NCI-H526 (cell line): ENCODE measurements at regions not wholly inside any gene's neighbourhood (a gene's known extent, or its start where the extent isn't known, plus 50 kb on each side); places are given as distances from the start of the nearest gene placed in this dataset.
A peak's percentile ranks its signal among the peaks of the same experiment; 100 is the strongest.

ENCODE experiments used
- DNase-seq, 2 experiments: peaks; one replicate each; lab custom pipeline; 2025; lab: John Stamatoyannopoulos, UW

DNA sequence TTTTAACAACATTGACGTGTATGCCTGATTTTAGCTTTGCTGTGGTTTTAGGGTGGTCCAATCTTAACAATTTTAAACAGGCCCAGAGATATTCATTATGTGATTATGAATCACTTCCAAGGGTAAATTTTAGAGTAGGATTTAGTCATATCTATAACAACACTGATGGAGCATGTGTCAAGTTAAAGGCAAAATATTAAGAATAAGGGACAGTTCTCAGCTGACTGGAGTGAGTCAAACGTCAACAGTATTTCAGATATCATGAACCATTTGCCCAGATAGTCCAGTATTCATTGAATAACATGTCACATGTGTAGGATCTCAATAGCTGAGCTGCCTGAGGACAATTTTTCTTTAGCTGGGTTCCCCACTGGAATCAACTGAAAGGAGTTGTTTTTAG is 61.3 kb upstream of the VCX2 start:
- DNase-seq: no peak

DNA sequence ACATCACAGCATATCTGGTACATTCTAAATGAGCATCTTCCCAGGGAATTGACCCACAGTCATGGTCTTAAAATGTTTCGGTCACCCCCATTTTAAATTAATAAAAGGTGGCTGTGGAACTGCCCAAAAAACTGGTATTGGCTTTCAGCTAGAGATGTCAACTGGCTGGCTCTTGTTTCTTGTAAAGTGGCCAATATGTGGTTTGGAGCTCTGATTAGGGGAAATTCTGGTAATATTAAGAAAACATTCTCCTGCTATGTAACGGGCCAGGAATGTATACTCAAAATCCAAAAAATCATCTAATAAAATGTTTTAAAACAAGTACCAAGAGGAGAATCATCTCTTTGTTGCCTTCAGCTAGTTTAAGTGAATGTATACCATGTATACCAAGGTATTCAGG is 62.0 kb upstream of the VCX2 start:
- DNase-seq: no peak

DNA sequence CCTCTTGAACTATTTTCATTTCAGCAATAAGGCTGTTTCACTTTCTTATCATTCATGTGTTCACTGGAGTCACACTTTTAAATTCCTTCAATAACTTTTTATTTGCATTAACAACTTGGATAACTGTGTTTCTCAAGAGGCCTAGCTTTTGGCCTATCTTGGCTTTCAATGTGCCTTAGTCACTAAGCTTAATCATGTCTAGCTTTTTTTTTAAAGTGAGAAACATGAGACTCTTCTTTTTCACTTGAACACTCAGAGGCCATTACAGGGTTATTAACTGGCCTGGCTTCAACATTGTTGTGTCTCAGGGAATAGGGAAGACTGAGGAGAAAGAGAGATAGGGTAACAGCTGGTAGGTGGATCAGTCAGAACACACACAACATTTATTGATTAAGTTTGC is 64.0 kb upstream of the VCX2 start:
- no peak for DNase-seq

DNA sequence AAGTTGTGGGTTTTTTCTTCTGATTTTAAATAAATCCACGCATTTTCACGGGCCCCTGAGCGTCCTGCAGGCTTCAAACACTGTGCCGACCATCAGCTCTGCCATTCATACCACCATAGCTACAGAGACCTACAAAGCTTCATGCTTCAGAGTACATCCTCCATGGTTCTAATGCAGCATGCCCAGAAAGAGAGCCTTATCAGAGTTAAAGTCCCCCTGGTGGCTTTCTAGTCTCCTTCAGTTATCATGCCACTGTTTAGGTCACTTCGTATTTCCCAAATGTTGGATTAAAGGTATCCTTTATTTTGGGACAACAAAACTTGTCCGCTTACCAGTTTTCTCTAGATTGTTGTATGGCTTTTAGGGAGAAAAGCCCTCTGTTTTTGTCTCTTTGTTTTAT is 66.7 kb upstream of the VCX2 start:
- peak in 1 of 2 experiments; percentile 7 for DNase-seq

DNA sequence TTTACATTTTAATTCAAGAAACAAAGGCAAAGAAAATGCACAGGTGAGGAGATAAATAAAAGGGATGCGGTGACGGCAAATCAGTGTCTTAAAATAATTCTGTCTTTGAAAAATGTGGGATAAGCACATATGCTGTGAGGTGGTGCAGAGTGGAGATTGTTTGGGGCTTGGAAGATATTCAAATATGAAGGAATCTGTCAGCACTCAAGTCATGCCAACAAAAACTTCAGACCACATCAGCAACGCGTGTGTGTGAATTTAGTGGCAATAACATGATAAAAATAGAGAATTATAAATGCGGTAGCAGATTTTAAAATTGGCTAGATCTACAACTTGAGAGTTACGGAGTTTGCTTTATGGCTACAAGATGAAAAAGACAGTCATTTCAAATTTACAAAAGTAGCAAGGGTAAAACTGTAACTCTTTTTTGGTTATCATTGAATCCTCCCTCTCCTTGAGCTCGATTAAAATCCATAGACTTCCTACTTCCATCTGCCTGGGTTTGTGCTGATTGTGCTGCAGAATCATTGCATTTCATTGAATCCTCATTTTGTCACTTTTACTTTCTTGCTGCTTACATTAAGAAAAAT is 71.5 kb upstream of the VCX2 start:
- no peak for DNase-seq

DNA sequence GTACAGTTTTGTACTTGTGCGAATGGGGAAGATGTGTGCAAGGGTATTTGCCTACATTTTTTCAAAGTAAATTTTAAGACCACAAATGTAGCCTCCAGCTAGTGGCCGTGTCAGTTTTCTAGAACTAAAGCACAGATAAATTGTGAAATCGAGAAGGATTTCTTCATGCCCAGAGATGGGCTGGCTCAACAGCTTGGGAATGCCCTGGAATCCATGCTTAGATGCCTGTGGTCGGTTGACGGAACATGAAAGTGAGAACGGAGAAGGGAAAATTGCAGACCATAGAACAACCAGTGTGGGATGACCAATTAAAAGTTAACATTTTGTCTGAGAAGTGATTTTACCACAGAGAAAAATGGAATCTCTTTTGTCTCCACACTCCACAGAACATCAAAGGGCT is 73.2 kb upstream of the VCX2 start:
- DNase-seq: no peak

DNA sequence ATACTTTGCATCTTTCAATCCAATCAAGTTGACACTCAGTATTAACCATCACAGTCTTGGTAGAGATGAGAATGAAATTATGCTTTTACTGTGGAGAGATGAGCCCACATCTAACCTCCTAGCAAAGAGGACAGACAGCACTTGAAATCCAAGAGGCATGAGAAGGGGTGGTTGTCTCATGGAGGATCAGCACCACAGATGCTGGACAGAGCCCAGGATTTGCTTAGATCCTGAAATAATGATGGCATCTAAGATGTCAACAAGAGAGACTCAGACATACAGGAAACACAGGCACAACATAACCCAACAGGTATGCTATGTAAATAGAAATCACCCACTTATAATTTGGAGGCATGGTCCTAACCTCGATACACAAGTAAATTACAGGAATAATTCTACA is 74.3 kb upstream of the VCX2 start:
- no peak for DNase-seq

DNA sequence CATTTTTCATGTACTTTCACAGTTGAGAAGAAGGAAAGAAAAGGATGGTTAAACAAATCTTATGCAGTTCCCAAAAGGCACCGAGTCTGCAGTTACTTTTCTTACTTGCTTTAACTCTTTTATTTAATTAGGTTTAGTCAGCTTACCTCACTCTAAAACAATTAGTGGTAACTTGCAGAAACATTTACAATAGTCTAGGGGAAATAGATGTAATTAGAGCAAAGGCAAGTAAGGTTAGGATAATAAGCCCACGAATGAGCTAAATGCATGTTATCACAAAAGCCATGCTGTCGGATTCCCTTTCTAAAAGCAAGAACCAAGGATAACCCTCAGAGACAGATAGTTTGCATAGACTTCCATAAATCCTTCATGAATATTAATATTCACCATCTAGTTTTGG is 82.0 kb upstream of the VCX2 start:
- DNase-seq: peak in 1 of 2 experiments; percentile 33

DNA sequence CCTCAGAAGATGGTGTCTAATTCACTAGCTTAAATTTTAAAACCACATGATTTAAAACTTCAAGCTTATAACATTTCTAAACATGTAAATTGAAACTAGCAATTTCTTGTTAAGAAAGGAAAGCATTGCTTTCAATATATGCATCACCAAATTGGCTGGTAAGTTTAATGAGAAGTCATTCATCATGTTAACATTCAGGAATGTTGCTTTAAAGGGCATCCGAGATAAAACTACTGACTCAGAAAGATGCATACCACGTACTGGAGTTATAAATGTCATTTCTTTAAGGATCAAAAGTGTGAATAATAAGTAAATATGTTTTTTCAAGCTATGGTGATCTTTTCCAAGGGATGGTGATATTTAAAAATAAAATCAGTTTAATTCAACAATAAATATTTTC is 83.3 kb upstream of the VCX2 start:
- DNase-seq: no peak

DNA sequence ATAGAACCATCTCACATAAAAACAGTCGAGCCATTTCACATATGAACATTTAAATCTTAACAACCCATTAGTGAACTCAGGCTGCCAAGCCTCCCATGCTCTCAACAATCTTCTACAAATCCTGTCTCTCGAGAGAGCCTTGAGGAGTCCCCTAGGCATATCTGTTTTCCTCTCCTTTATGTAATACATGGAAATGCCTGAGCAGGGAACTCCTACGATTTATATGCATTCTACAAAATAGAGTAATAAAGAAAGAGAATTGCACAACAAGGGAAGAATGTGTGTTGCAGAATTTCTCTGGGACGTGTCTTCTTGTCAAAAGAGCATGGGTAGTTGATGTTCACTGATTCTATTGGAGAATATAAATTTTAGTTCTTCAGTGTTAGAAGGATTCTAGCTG is 101.8 kb upstream of the VCX2 start:
- no peak for DNase-seq

DNA sequence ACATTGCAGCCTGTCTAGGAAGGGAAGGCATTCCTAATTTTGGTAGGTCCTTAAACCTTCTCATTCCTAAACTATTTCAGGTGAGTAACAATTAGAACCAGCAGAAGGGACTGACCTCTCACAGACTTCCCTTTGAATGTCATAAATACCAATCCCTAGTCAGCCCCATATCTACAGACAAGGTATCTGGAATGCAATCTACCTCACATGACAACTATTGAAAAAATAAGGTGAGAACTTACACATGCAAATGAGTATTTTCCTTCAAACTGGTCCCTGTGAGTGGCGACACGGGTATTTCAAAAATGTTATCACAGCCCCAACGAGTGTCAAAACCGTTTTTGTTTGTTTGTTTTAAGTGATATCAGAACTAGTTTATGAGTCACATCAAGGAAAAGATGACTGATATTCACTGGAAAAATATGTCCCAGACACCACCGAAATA is 102.4 kb upstream of the VCX2 start:
- no peak for DNase-seq

DNA sequence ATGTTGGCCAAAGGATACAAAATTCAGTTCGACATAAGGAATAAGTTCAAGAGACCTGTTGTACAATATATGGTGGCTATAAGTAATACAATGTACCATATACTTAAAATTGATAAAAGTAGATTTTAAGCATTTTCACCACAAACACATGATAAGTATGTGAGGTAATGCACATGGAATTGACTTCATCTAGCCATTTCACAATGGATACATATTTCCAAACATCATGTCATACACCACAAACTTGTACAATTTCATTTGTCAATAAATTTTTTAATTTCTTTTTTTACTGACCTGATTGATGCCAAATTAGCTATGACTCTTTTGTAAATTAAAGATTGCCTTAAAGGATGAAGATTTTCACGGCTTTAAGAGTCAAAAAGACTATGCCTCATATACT is 103.1 kb upstream of the VCX2 start:
- no peak for DNase-seq

DNA sequence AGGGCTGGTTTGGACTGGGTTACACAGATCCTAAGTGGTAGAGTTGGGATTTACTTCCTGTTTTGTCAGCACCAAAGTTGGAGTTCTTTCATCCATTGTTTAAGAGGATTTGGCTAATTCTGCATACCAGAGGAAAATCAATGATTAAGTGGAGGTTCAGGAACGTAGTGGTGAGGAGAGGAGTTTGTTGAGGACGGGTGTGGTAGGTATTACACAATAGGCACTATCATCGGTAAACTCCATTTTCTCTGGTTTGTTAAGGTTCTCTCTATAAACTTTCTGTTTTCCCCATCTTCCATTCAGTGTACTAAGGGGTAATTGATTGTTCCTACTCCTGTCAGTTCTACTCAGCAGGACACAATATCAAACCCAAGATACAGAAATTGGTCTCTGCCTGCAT is 107.5 kb upstream of the VCX2 start:
- no peak for DNase-seq

DNA sequence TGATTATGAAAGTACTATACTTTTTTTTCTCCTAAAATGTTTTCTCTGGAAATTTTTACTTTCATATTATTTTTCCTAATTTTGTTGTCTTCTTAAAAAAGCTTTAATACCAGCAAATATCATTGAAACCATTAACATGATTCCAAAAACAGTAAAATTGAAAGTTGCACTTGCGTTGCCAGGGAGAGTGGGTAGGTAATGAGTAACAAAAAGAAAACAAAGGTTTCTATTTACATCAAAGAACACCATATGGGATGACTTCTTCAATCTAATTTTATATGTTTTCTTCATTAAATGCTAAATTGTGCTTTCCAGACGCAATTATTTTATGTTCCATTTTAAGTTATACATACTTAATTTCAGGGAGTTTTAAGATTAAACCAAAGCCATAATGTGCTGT is 108.3 kb upstream of the VCX2 start:
- DNase-seq: no peak

DNA sequence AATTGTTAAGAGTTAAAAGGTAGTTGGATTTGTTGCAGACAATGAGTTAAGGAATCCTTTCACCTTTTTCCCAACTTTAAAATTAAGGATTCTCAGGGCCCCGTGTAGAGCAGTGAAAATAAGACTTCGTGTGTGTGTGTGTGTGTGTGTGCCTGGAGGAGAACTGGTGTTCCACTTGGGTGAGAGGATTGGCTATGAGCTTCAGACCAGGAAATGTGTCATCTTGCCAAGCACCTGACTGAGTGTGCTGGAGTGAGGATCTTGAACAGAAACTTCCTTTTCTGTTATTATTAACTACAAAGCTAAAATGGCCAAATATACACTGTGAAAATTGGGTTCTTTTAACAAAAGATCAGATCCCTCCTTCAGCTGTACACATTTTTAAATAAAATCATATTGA is 113.1 kb upstream of the VCX2 start:
- no peak for DNase-seq

DNA sequence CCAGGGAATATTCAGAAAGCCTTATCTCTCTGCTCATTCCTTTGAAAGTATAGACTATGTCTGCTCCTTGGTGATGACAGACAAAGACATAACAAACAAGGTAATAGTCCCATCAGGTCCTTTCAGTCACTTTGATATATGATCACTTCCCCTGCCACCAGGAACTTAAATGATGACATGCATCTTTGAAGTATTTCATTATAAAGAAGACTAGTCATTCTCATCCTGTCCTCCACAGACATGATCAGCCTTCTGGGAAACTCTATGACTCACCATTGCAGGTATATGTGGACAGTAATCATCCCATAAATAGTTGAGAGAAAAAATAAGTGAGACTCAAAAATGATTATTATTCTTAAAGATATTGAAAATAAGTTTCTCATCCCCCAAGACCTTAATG is 117.5 kb upstream of the VCX2 start:
- DNase-seq: no peak

DNA sequence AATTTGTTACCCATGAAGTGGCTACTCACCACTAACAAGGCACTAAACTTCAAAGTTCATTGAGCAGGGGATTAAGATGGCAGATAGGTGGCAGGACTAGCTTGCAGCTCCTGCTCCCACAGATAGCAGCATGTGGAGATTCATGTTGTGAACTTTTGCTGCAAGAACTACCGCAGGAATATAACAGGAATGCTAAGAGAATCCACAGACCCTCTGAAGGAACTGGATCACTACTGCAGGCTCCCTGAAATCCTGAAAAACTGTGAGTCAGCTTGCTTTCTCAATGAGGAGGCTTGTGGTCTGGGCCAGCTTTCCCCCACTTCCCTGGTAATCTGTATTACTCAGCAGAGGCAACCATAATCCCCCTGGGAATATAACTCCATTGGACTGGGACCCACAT is 118.5 kb upstream of the VCX2 start:
- DNase-seq: no peak

DNA sequence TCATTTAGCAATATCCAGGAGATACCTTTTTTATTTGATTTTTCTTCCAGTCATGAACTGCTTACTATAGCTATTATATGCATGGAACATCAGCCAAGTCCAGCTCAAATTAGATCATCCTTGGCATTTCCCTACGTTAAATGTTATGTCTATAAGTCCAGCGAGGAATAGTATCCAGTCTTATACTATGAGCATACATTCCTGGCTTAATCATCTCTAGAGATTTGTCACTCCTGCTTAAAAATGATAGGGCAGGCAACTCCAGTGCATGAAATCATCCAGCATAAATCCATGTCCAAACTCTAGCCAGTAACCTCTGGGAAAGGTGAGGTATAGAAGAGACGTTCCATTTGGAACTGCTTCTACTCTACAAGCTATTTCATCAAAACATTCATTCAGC is 126.7 kb upstream of the VCX2 start:
- DNase-seq: no peak

DNA sequence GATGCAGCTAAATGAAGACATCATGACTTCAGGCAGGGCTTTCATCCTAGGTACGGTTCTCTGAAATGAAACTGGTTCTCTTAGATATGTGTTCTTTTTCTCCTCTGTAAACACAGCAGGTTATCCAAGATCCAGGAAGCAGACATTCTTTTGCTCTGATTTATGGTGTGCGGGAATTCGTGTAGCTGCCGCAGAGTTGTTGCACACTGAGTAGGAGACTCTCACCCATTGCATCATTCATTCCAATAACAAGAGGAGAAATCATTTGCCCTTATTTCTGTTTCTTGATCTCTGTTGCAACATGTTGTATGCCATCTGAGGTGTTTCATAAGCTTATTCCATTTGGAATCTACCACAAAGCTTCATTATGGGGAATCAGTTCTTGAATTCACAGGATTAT is 133.6 kb upstream of the VCX2 start:
- no peak for DNase-seq

DNA sequence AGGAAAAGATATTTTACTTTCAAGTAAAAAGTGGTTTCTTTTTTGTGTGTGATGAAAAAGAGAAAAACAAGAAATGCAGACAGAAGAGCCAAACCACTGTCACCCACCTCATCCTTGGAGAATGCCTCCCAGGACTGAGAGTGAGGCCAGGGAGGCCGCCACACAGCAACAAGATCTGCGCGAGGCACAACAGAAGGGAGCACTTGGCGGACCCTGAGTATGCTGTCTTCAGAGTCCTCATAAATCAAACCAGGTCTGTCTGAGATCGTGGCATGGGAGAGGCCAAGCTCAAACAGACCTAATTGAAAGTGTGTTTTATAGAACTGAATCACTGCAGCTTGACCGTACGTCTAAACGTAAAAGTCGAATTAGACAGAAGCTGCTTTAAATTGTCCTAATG is 134.3 kb upstream of the VCX2 start:
- DNase-seq: no peak

DNA sequence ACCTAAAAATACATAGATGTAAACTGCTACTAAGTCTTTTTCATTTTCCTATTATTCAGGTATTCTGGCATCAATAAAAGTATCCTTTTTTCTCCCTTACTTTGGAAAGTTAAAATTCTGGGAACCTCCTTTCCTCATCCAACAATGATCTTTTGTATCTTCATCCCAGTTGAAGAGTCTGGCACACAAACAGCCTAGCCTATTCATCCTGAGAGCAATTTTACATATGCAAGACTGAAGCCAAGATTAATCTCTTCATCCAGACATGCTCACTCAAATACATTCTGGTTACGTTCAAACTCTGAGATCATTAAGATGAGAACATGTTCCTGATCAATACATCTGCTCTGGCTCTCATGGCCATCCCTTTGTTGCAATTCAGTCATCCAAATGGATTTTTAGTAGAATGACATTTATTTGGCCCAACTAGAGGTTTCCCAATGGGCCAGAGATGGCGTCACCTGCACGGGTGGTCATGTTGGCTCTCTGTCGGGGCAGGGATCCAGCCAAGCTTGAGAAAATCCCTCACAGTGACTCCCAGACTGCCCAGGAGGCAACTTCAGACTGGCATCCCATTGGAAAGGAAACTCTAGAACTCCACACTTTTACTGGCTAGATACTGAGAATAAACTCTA is 135.3 kb upstream of the VCX2 start:
- DNase-seq: no peak

DNA sequence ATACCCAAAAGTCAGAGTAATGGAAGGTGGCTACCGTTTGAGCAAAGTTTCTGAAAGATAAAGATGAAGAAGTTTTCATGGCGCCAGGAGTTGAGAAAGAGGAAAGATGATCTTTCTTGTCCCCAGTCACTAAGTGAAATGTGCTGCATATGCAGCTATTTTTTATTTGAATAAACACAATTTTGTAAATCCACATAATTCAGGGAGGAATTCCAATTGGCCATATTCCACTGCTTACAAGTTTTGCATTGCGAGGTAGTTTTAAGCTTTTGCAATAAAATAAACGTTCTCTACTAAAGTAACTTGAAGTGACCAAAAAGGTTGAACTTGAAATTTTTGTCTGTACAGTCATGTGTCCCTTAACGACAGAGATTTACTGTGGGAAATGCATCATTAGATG is 139.3 kb upstream of the VCX2 start:
- no peak for DNase-seq

DNA sequence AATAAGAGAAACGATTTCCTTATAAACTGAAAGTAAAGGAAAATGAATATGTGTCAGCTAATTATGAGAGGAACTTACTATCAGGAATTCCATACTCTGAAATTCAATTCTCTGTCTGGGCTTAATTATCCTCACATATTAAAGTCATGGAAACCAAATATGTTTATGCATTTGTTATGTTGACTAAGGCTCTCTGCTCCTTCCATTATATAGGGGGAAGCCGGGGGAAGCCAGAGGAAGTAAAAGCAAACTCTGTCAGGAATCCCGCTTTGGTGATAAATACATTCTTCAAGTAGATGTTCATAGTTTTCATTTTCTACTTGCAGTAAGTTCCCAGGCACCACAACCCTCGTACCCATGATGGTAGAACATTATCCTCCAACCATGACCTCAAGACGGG is 142.8 kb upstream of the VCX2 start:
- DNase-seq: no peak

DNA sequence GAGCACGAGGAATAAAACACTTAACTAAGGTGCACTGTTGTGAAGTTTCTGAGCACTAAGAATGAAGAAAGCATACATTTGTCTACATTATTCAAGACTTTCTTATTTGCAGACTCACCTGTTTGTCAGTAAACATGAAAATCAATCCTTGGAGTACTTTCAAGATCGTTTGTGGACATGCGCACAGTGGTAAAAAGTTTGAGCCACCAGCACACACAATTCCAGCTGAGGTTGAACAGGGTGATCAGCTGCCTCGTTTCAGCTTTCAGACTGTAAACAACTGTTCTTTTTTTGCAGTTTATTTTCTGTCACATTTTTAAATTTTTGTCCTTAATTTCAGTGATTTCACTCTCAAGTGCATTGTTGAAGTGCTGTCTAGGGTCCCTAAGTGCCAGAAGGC is 143.8 kb upstream of the VCX2 start:
- no peak for DNase-seq

DNA sequence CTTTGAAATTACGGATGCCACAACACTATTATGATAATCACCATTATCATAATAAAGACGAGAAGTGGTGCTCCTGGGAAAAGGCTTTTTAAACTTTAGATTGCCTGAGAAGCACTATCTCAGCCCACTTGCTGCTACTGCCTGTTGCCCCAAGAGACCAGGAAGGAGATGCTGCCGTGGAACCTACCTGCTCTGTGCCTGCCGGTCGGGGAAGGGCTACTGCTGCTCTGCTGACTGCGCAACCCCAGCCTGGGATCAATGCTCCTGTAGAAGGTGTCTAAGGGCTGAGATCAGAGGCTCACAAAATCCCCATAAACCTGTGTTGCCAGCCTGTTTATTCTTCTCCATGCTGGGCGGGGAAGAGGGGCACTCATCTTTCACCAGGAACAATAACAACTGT is 145.3 kb upstream of the VCX3B start:
- DNase-seq: no peak
